ENCODE measurements at regions not wholly inside any gene's neighbourhood (a gene's known extent, or its start where the extent isn't known, plus 50 kb on each side); places are given as distances from the start of the nearest gene placed in this dataset.

GRCh38 chr4:186886759-186887158 lies 163.1 kb upstream of the FAT1 start:
- Histone ChIP-seq H3K23me2 (ENCODE audit: insufficient read length, low read depth, low read length, poor library complexity, severe bottlenecking) (no peaks in the 10 kb centered on the region), H3K18ac (ENCODE audit: insufficient read length, low read depth, low read length) (no peak overlapping the region), H4K20me1 (ENCODE audit: control insufficient read depth, insufficient read depth, insufficient read length) (no peaks in the 10 kb centered on the region), H3K79me2 (ENCODE audit: insufficient read depth, low read length) (no peaks in the 10 kb centered on the region), H2BK120ac (ENCODE audit: low read depth, low read length, poor library complexity, severe bottlenecking) (no peak overlapping the region), H2AFZ (ENCODE audit: low read length) (no peak overlapping the region), H2BK12ac (ENCODE audit: insufficient read length, low read depth, low read length) (no peak overlapping the region), H3K4me1 (ENCODE audit: insufficient read depth, low read length) (peaks cover 2% of the 10 kb centered on the region; the same call in 1 of the 2 replicates), H3K9me3 (ENCODE audit: control insufficient read depth, low read depth, low read length) (no peaks in the 10 kb centered on the region), H2BK15ac (ENCODE audit: low read depth, low read length) (no peak overlapping the region), H2AK5ac (ENCODE audit: insufficient read length, low read length) (no peak overlapping the region), H2BK20ac (ENCODE audit: low read depth, low read length, poor library complexity, severe bottlenecking) (no peak overlapping the region), H3K9ac (ENCODE audit: extremely low read depth, insufficient read length, low read length) (no peak overlapping the region), H4K5ac (ENCODE audit: insufficient read length, low read depth, low read length) (no peak overlapping the region), H2BK5ac (ENCODE audit: insufficient read length, low read length) (no peak overlapping the region), H3K56ac (ENCODE audit: insufficient read length, low read depth, low read length) (no peak overlapping the region), H3K27me3 (ENCODE audit: insufficient read depth, low read length) (no peaks in the 10 kb centered on the region), H3K4me2 (ENCODE audit: insufficient read depth, insufficient read length, low read length) (no peak overlapping the region), H3K79me1 (ENCODE audit: insufficient read depth, low read depth, low read length, poor library complexity, severe bottlenecking) (no peaks in the 10 kb centered on the region), H3K4ac (ENCODE audit: low read depth, low read length) (no peak overlapping the region), H4K8ac (replicated peaks; ENCODE audit: insufficient read length, low read depth, low read length) (no peak overlapping the region), H3K14ac (ENCODE audit: insufficient read depth, low read length) (no peak overlapping the region), H3K23ac (ENCODE audit: insufficient read length, low read depth, low read length) (no peak overlapping the region), H3K27ac (ENCODE audit: insufficient read length, low read depth, low read length) (no peak overlapping the region), H4K91ac (ENCODE audit: insufficient read length, low read depth, low read length) (no peak overlapping the region), H3T11ph (ENCODE audit: low read length) (no peak overlapping the region)
- H3K4me3 Mint-ChIP-seq = no peak overlapping the region
- DNase-seq = no peak
- H3K27me3 Mint-ChIP-seq (ENCODE audit: low read depth) = peaks cover 8% of the 10 kb centered on the region
- H3K36me3 Mint-ChIP-seq (ENCODE audit: insufficient read depth in 1 of 3, low read depth in 3 of 3) = peaks cover 5 to 13% (median 10%) of the 10 kb centered on the region in 3 experiments; a peak in 5 of 7 replicates
- peak overlapping the region in 2 of 3 experiments; percentile 32 to 49; a peak in 2 of 7 replicates for H3K27ac Mint-ChIP-seq
- TF ChIP-seq, protein P1, sequence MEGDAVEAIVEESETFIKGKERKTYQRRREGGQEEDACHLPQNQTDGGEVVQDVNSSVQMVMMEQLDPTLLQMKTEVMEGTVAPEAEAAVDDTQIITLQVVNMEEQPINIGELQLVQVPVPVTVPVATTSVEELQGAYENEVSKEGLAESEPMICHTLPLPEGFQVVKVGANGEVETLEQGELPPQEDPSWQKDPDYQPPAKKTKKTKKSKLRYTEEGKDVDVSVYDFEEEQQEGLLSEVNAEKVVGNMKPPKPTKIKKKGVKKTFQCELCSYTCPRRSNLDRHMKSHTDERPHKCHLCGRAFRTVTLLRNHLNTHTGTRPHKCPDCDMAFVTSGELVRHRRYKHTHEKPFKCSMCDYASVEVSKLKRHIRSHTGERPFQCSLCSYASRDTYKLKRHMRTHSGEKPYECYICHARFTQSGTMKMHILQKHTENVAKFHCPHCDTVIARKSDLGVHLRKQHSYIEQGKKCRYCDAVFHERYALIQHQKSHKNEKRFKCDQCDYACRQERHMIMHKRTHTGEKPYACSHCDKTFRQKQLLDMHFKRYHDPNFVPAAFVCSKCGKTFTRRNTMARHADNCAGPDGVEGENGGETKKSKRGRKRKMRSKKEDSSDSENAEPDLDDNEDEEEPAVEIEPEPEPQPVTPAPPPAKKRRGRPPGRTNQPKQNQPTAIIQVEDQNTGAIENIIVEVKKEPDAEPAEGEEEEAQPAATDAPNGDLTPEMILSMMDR (conservative IDR thresholded peaks at IDR 0.05) = no peak
- WGBS (ENCODE audit: extremely low coverage, insufficient read length, low lambda C conversion rate) = no CpG with 5 or more reads among the region's 2 CpGs
- peaks cover 4 to 13% of the 10 kb centered on the region in 2 experiments; a peak in 4 of 5 replicates for H3K9me3 Mint-ChIP-seq
- peaks cover 22 to 27% of the 10 kb centered on the region in 2 experiments for H3K4me1 Mint-ChIP-seq
